PC-3 (cell line): ENCODE measurements at regions not wholly inside any gene's neighbourhood (a gene's known extent, or its start where the extent isn't known, plus 50 kb on each side); places are given as distances from the start of the nearest gene placed in this dataset.
A peak's percentile ranks its signal among the peaks of the same experiment; 100 is the strongest.

Source experiments
- ATAC-seq: fragments of 200-7000 bp; cut with Tn5 transposase; 2 replicates; pipeline ENCODE4 v1.9.1; 2020; ENCODE audit warnings: mild to moderate bottlenecking, moderate library complexity
- BruUV-seq: library from RNA; stranded (reverse); fragments of 400-500 nt; replicated peaks from 2 replicates; lab custom pipeline; 2021; lab: Mats Ljungman, UMichigan
- CTCF ChIA-PET: fragments of 300-600 bp; sonication (Branson Sonifier 250); formaldehyde crosslinking; loops from one replicate; lab custom pipeline; 2022; ENCODE audit warnings: antibody characterized with exemption; lab: Charles Lee
- POLR2A ChIA-PET: fragments of 300-600 bp; sonication (Branson Sonifier 250); formaldehyde crosslinking; loops from one replicate; lab custom pipeline; 2022; ENCODE audit warnings: antibody characterized with exemption; ENCODE audit not compliant: unreplicated experiment; lab: Charles Lee
- DNase-seq: peaks from one replicate; pipeline ENCODE4 v3.0.0-alpha.2; 2015
- H2AFZ ChIP-seq: fragments of 300-600 bp; sonication (generic); 2 replicates; pipeline ENCODE4 v1.6.0; 2016; ENCODE audit warnings: antibody characterized with exemption, low read length
- H3F3A ChIP-seq: fragments of 300-600 bp; sonication (generic); one replicate; pipeline ENCODE4 v1.6.0; 2017; ENCODE audit warnings: antibody characterized with exemption, low read length, control low read depth, mild to moderate bottlenecking; ENCODE audit not compliant: unreplicated experiment
- H3K27ac ChIP-seq: fragments of 300-600 bp; sonication (generic); 2 replicates; pipeline ENCODE4 v1.5.1; 2016; ENCODE audit warnings: mild to moderate bottlenecking, low read length
- H3K27me3 ChIP-seq: fragments of 300-600 bp; sonication (generic); 2 replicates; pipeline ENCODE4 v1.6.1; 2016; ENCODE audit warnings: low read length, mixed read lengths
- H3K36me3 ChIP-seq: fragments of 300-600 bp; sonication (generic); 2 replicates; pipeline ENCODE4 v1.6.1; 2016; ENCODE audit warnings: low read depth, mixed run types, low read length, mixed read lengths
- H3K4me1 ChIP-seq: fragments of 300-600 bp; sonication (generic); 2 replicates; pipeline ENCODE4 v1.5.1; 2016; ENCODE audit warnings: low read length; ENCODE audit not compliant: insufficient read depth
- H3K4me2 ChIP-seq: fragments of 300-600 bp; sonication (generic); 2 replicates; pipeline ENCODE4 v1.6.0; 2016; ENCODE audit warnings: low read length
- H3K4me3 ChIP-seq: fragments of 300-600 bp; sonication (generic); 2 replicates; pipeline ENCODE4 v1.5.1; 2016; ENCODE audit warnings: mild to moderate bottlenecking, low read length, mixed read lengths
- H3K79me2 ChIP-seq: fragments of 300-600 bp; sonication (generic); 2 replicates; pipeline ENCODE4 v1.6.1; 2017; ENCODE audit warnings: low read length, mixed read lengths
- H3K9ac ChIP-seq: fragments of 300-600 bp; sonication (generic); 2 replicates; pipeline ENCODE4 v1.6.0; 2016; ENCODE audit warnings: mild to moderate bottlenecking, low read length
- H3K9me2 ChIP-seq: fragments of 300-600 bp; sonication (generic); replicated peaks from 2 replicates; pipeline ENCODE4 v1.6.1; 2016; ENCODE audit warnings: mixed run types, low read length, mixed read lengths
- H3K9me3 ChIP-seq: fragments of 300-600 bp; sonication (generic); 2 replicates; pipeline ENCODE4 v1.6.1; 2016; ENCODE audit warnings: low read length, mixed read lengths
- H4K20me1 ChIP-seq: fragments of 300-600 bp; sonication (generic); 2 replicates; pipeline ENCODE4 v1.6.1; 2016; ENCODE audit warnings: low read length, mixed read lengths
- CTCF ChIP-seq: fragments of 300-600 bp; sonication (generic); conservative IDR thresholded peaks from 2 replicates; pipeline ENCODE4 v1.5.1; 2017; ENCODE audit warnings: antibody characterized with exemption, low read depth, mild to moderate bottlenecking, low read length
- EZH2 ChIP-seq: fragments of 300-600 bp; sonication (generic); IDR thresholded peaks from one replicate; pipeline ENCODE4 v1.6.1; 2017; ENCODE audit warnings: antibody characterized with exemption, mild to moderate bottlenecking, low read length; ENCODE audit not compliant: unreplicated experiment
- EZH2phosphoT487 ChIP-seq: fragments of 300-600 bp; sonication (generic); IDR thresholded peaks from 2 replicates; pipeline ENCODE4 v1.6.1; 2018; ENCODE audit warnings: mild to moderate bottlenecking, antibody characterized with exemption, low read length, borderline replicate concordance
- intact Hi-C: fragments of 100-400 bp; cut with micrococcal nuclease; formaldehyde crosslinking; loops from 2 replicates; pipeline ENCODE4 v1.9.0; 2023

GRCh38 chr15:37165395-37165794, 65.0 kb upstream of the MEIS2 start:
- BruUV-seq: no TSS peak
- H3K4me1 ChIP-seq: no peaks in the 10 kb centered on the region
- H3K27me3 ChIP-seq: peaks cover 5% of the 10 kb centered on the region; the same call in 1 of the 2 replicates
- intact Hi-C loops: no loop called here
- no peaks in the 10 kb centered on the region for H3K79me2 ChIP-seq
- no peaks in the 10 kb centered on the region for H3K36me3 ChIP-seq
- H3K9me2 ChIP-seq: no peaks in the 10 kb centered on the region
- DNase-seq (no peak), ATAC-seq (no peak)
- no peak for TF ChIP-seq CTCF
- no peak for TF ChIP-seq EZH2phosphoT487
- TF ChIP-seq EZH2: no peak
- no peak overlapping the region for H3K4me2 ChIP-seq
- CTCF ChIA-PET: no interaction called here
- no peak overlapping the region for H3K4me3 ChIP-seq
- H2AFZ ChIP-seq: no peak overlapping the region
- no peak overlapping the region for H3K27ac ChIP-seq
- no peaks in the 10 kb centered on the region for H4K20me1 ChIP-seq
- POLR2A ChIA-PET: no interaction called here
- H3K9me3 ChIP-seq: no peaks in the 10 kb centered on the region
- H3K9ac ChIP-seq: no peak overlapping the region
- no peaks in the 10 kb centered on the region for H3F3A ChIP-seq

- no peak for ATAC-seq
- Histone ChIP-seq H3K27ac (no peak overlapping the region), H3K9me2 (no peaks in the 10 kb centered on the region), H2AFZ (no peak overlapping the region), H3K79me2 (no peaks in the 10 kb centered on the region), H3K4me1 (no peaks in the 10 kb centered on the region), H3K9me3 (no peaks in the 10 kb centered on the region), H3K4me2 (no peak overlapping the region), H4K20me1 (no peaks in the 10 kb centered on the region), H3K9ac (no peak overlapping the region), H3F3A (no peaks in the 10 kb centered on the region), H3K27me3 (peaks cover 5% of the 10 kb centered on the region; the same call in 1 of the 2 replicates), H3K36me3 (no peaks in the 10 kb centered on the region), H3K4me3 (no peak overlapping the region)
- TF ChIP-seq EZH2phosphoT487 (no peak), EZH2 (no peak), CTCF (no peak)
- ChIA-PET CTCF (no interaction called here), POLR2A (no interaction called here)
- intact Hi-C loops: no loop called here
- no peak for DNase-seq
- no TSS peak for BruUV-seq
Measured at GRCh38 chr15:37166402-37166801, 66.1 kb upstream of the MEIS2 start.

GRCh38 chr15:37181339-37181738, 81.0 kb upstream of the MEIS2 start:
- H3F3A ChIP-seq: no peaks in the 10 kb centered on the region
- no peaks in the 10 kb centered on the region for H3K79me2 ChIP-seq
- no peak overlapping the region for H3K4me2 ChIP-seq
- H3K27me3 ChIP-seq: no peaks in the 10 kb centered on the region
- no peaks in the 10 kb centered on the region for H3K36me3 ChIP-seq
- no TSS peak for BruUV-seq
- H3K4me3 ChIP-seq: no peak overlapping the region
- H2AFZ ChIP-seq: peak overlapping the region; percentile 4; the same call in 1 of the 2 replicates
- ATAC-seq (no peak), DNase-seq (no peak)
- TF ChIP-seq EZH2phosphoT487: no peak
- 0 out of 2 replicates have a peak, but pooled peaks cover 6% of the 10 kb centered on the region for H3K9me3 ChIP-seq
- no peaks in the 10 kb centered on the region for H4K20me1 ChIP-seq
- H3K9ac ChIP-seq: no peak overlapping the region
- no peaks in the 10 kb centered on the region for H3K9me2 ChIP-seq
- intact Hi-C loops: no loop called here
- POLR2A ChIA-PET: no interaction called here
- H3K27ac ChIP-seq: no peak overlapping the region
- peaks cover 11% of the 10 kb centered on the region for H3K4me1 ChIP-seq
- CTCF ChIA-PET: no interaction called here
